ENCODE measurements at regions not wholly inside any gene's neighbourhood (a gene's known extent, or its start where the extent isn't known, plus 50 kb on each side); places are given as distances from the start of the nearest gene placed in this dataset.
"Not testable (repeated sequence)": the region's sequence is repeated elsewhere in the genome, so short reads cannot be mapped to it uniquely, and the experiment has no call there.

GRCh38 chr5:101627770-101628169, 668.3 kb downstream of the SLCO4C1 start:
- not testable (repeated sequence) for DNase-seq

- DNase-seq: no peak
Measured at GRCh38 chr5:101626572-101626971, 669.5 kb downstream of the SLCO4C1 start.

GRCh38 chr5:101611039-101611438, 685.0 kb downstream of the SLCO4C1 start:
- DNase-seq: no peak

GRCh38 chr5:101608322-101608721, 687.8 kb downstream of the SLCO4C1 start:
- no peak for DNase-seq

- DNase-seq: no peak
Measured at GRCh38 chr5:101605700-101606099, 690.4 kb downstream of the SLCO4C1 start.

GRCh38 chr5:101600614-101601013, 695.5 kb downstream of the SLCO4C1 start:
- no peak for DNase-seq

- DNase-seq: no peak
Measured at GRCh38 chr5:101590384-101590783, 687.3 kb upstream of the ST8SIA4 start.

GRCh38 chr5:101585366-101585765, 682.3 kb upstream of the ST8SIA4 start:
- no peak for DNase-seq

GRCh38 chr5:101580591-101580990, 677.5 kb upstream of the ST8SIA4 start:
- DNase-seq: no peak

GRCh38 chr5:101574017-101574416, 670.9 kb upstream of the ST8SIA4 start:
- no peak for DNase-seq

GRCh38 chr5:101561018-101561417, 657.9 kb upstream of the ST8SIA4 start:
- no peak for DNase-seq

- DNase-seq: no peak
Measured at GRCh38 chr5:101543780-101544179, 640.7 kb upstream of the ST8SIA4 start.

GRCh38 chr5:101539315-101539714, 636.2 kb upstream of the ST8SIA4 start:
- DNase-seq: no peak

- DNase-seq: no peak
Measured at GRCh38 chr5:101535626-101536025, 632.5 kb upstream of the ST8SIA4 start.

- DNase-seq: no peak
Measured at GRCh38 chr5:101534491-101535110, 631.5 kb upstream of the ST8SIA4 start.

GRCh38 chr5:101532430-101532829, 629.3 kb upstream of the ST8SIA4 start:
- no peak for DNase-seq

- DNase-seq: no peak
Measured at GRCh38 chr5:101531026-101531425, 627.9 kb upstream of the ST8SIA4 start.

GRCh38 chr5:101529094-101529493, 626.0 kb upstream of the ST8SIA4 start:
- DNase-seq: not testable (repeated sequence)

GRCh38 chr5:101520417-101520816, 617.3 kb upstream of the ST8SIA4 start:
- no peak for DNase-seq

GRCh38 chr5:101517795-101518194, 614.7 kb upstream of the ST8SIA4 start:
- DNase-seq: no peak

- DNase-seq: no peak
Measured at GRCh38 chr5:101515721-101516120, 612.6 kb upstream of the ST8SIA4 start.

GRCh38 chr5:101505891-101506570, 602.9 kb upstream of the ST8SIA4 start:
- DNase-seq: no peak

GRCh38 chr5:101482931-101483330, 579.8 kb upstream of the ST8SIA4 start:
- DNase-seq: no peak

GRCh38 chr5:101473483-101473882, 570.4 kb upstream of the ST8SIA4 start:
- DNase-seq: no peak

- DNase-seq: no peak
Measured at GRCh38 chr5:101461455-101461854, 558.4 kb upstream of the ST8SIA4 start.

All from bone marrow (tissue), 2 donors.